CD14-positive monocyte (primary cell): ENCODE measurements at regions not wholly inside any gene's neighbourhood (a gene's known extent, or its start where the extent isn't known, plus 50 kb on each side); places are given as distances from the start of the nearest gene placed in this dataset.

Experiments used
- DNase-seq, 3 donors: peaks; one replicate each; pipeline ENCODE4 v3.0.0-alpha.2; 2011 to 2022
- H2AFZ ChIP-seq: 2 replicates; pipeline ENCODE4 v1.6.0; 2012; ENCODE audit warnings: mild to moderate bottlenecking, low read depth, low read length, inconsistent platforms; ENCODE audit not compliant: insufficient read depth, poor library complexity, severe bottlenecking
- H3K27ac ChIP-seq, 2 donors: 1 replicate in 1 of 2; 2 replicates in 1 of 2; pipeline ENCODE4 v1.5.1; 2012 to 2013; ENCODE audit warnings: low read length in 2 of 2, control low read depth in 1 of 2, inconsistent platforms in 1 of 2, low read depth in 1 of 2, mild to moderate bottlenecking in 1 of 2
- H3K27me3 ChIP-seq, 2 donors: one replicate each; pipeline versions ENCODE4 v1.6.0 to v1.6.1; 2011 to 2013; ENCODE audit warnings: low read length in 2 of 2; ENCODE audit not compliant: control insufficient read depth in 2 of 2, insufficient read depth in 2 of 2
- H3K36me3 ChIP-seq, 2 donors: replicated peaks in 1 of 2; 1 replicate in 1 of 2; 2 replicates in 1 of 2; pipeline versions ENCODE4 v1.5.1 to v1.6.1; 2012 to 2013; ENCODE audit warnings: low read length in 2 of 2, control low read depth in 1 of 2, inconsistent platforms in 1 of 2, mild to moderate bottlenecking in 1 of 2; ENCODE audit not compliant: insufficient read depth in 2 of 2, control insufficient read depth in 1 of 2
- H3K4me1 ChIP-seq, 2 donors: 1 replicate in 1 of 2; 2 replicates in 1 of 2; pipeline versions ENCODE4 v1.5.1 to v1.6.1; 2012 to 2013; ENCODE audit warnings: low read length in 2 of 2, control low read depth in 1 of 2, inconsistent platforms in 1 of 2, mild to moderate bottlenecking in 1 of 2, moderate library complexity in 1 of 2; ENCODE audit not compliant: insufficient read depth in 2 of 2, control insufficient read depth in 1 of 2
- H3K4me2 ChIP-seq: replicated peaks from 2 replicates; pipeline ENCODE3; 2012; ENCODE audit warnings: low read length, moderate library complexity, mild to moderate bottlenecking; ENCODE audit not compliant: poor library complexity, severe bottlenecking; ENCODE audit errors: extremely low read depth
- H3K4me3 ChIP-seq, 3 experiments: fragments of 200-600 bp in 1 of 3; sonication (generic) in 1 of 3; replicated peaks in 1 of 3; 1 replicate in 2 of 3; 2 replicates in 1 of 3; pipeline ENCODE4 v1.5.1; 2011 to 2013; ENCODE audit warnings: low read length in 3 of 3, mild to moderate bottlenecking in 3 of 3, control low read depth in 2 of 3, low read depth in 2 of 3, inconsistent platforms in 1 of 3, moderate library complexity in 1 of 3
- H3K79me2 ChIP-seq: 2 replicates; pipeline ENCODE4 v1.6.0; 2012; ENCODE audit warnings: mild to moderate bottlenecking, control low read depth, inconsistent platforms, low read length, moderate library complexity; ENCODE audit not compliant: insufficient read depth
- H3K9ac ChIP-seq: 2 replicates; pipeline ENCODE4 v1.6.0; 2017; ENCODE audit warnings: low read length, mild to moderate bottlenecking; ENCODE audit not compliant: insufficient read depth, poor library complexity, severe bottlenecking
- H3K9me3 ChIP-seq, 2 donors: replicated peaks in 1 of 2; 1 replicate in 1 of 2; 2 replicates in 1 of 2; pipeline versions ENCODE4 v1.5.1 to v1.6.1; 2012 to 2013; ENCODE audit warnings: low read length in 2 of 2, control low read depth in 1 of 2; ENCODE audit not compliant: control insufficient read depth in 1 of 2, insufficient read depth in 1 of 2
- H4K20me1 ChIP-seq: 2 replicates; pipeline ENCODE4 v1.6.0; 2012; ENCODE audit warnings: mild to moderate bottlenecking, low read length, control low read depth, moderate library complexity; ENCODE audit not compliant: insufficient read depth
- H3K27ac Mint-ChIP-seq, 7 donors: one replicate each; pipeline ENCODE4 v1.8.0; 2020; ENCODE audit warnings: mild to moderate bottlenecking in 7 of 7, mixed read lengths in 7 of 7, moderate library complexity in 6 of 7, inconsistent platforms in 2 of 7
- H3K27me3 Mint-ChIP-seq, 3 donors: one replicate each; pipeline ENCODE4 v1.8.0; 2021 to 2022; ENCODE audit warnings: low read depth in 3 of 3, mild to moderate bottlenecking in 3 of 3, mixed read lengths in 3 of 3, moderate library complexity in 3 of 3, inconsistent platforms in 1 of 3
- H3K36me3 Mint-ChIP-seq, 2 donors: one replicate each; pipeline ENCODE4 v1.8.0; 2020; ENCODE audit warnings: mixed read lengths in 2 of 2, inconsistent platforms in 1 of 2, mild to moderate bottlenecking in 1 of 2
- H3K4me1 Mint-ChIP-seq: one replicate; pipeline ENCODE4 v1.8.0; 2020; ENCODE audit warnings: mild to moderate bottlenecking, mixed read lengths
- H3K4me3 Mint-ChIP-seq, 2 donors: one replicate each; pipeline ENCODE4 v1.8.0; 2020; ENCODE audit warnings: mild to moderate bottlenecking in 2 of 2, mixed read lengths in 2 of 2, moderate library complexity in 1 of 2
- H3K9me3 Mint-ChIP-seq, 7 donors: one replicate each; pipeline ENCODE4 v1.8.0; 2020 to 2022; ENCODE audit warnings: mixed read lengths in 7 of 7, mild to moderate bottlenecking in 6 of 7, moderate library complexity in 6 of 7, inconsistent platforms in 2 of 7
- CTCF ChIP-seq: fragments of 200-600 bp; IDR thresholded peaks from one replicate; pipeline ENCODE4 v1.8.0; 2022; ENCODE audit warnings: antibody characterized with exemption, mild to moderate bottlenecking
- WGBS: methylation state at CpG from one replicate; pipeline ENCODE4 v1.1.5; 2013; ENCODE audit warnings: missing lambda C conversion rate; ENCODE audit not compliant: insufficient coverage; 5-methylcytosine and 5-hydroxymethylcytosine counted together
- intact Hi-C, 2 donors: fragments of 100-400 bp; cut with micrococcal nuclease; formaldehyde crosslinking; loops; one replicate each; pipeline versions ENCODE4 v1.15.0 to v1.15.1; 2023

- Mint-ChIP-seq H3K4me3 (no peak overlapping the region), H3K27ac (no peak overlapping the region), H3K4me1 (no peaks in the 10 kb centered on the region), H3K27me3 (peaks cover 7 to 11% (median 7%) of the 10 kb centered on the region in 3 donors), H3K9me3 (peaks cover 0 to 10% (median 3%) of the 10 kb centered on the region in 7 donors), H3K36me3 (no peaks in the 10 kb centered on the region)
- intact Hi-C loops = no loop called here
- Histone ChIP-seq H3K27ac (no peak overlapping the region), H3K4me2 (no peak overlapping the region), H3K27me3 (no peaks in the 10 kb centered on the region), H3K79me2 (no peaks in the 10 kb centered on the region), H3K9ac (no peak overlapping the region), H2AFZ (no peak overlapping the region), H3K4me3 (no peak overlapping the region), H3K36me3 (no peaks in the 10 kb centered on the region), H4K20me1 (no peaks in the 10 kb centered on the region), H3K9me3 (peaks cover 0 to 5% of the 10 kb centered on the region in 2 donors), H3K4me1 (no peaks in the 10 kb centered on the region)
- no peak for TF ChIP-seq CTCF
- WGBS = 71% methylated on average over 1 of the region's 1 CpG
- DNase-seq = no peak
Measured at GRCh38 chr5:133728475-133728874, 116.1 kb upstream of the FSTL4 start.

GRCh38 chr5:133727636-133728035 lies 115.3 kb upstream of the FSTL4 start:
- TF ChIP-seq CTCF = no peak
- Histone ChIP-seq H3K4me2 (no peak overlapping the region), H3K4me3 (no peak overlapping the region), H2AFZ (no peak overlapping the region), H4K20me1 (no peaks in the 10 kb centered on the region), H3K36me3 (no peaks in the 10 kb centered on the region), H3K27me3 (no peaks in the 10 kb centered on the region), H3K79me2 (no peaks in the 10 kb centered on the region), H3K9me3 (peaks cover under 1 to 14% of the 10 kb centered on the region in 2 donors), H3K4me1 (no peaks in the 10 kb centered on the region), H3K27ac (no peak overlapping the region), H3K9ac (no peak overlapping the region)
- Mint-ChIP-seq H3K36me3 (no peaks in the 10 kb centered on the region), H3K4me1 (no peaks in the 10 kb centered on the region), H3K4me3 (no peak overlapping the region), H3K27ac (no peak overlapping the region), H3K27me3 (peaks cover 5 to 11% (median 11%) of the 10 kb centered on the region in 3 donors), H3K9me3 (peaks cover 0 to 16% (median 6%) of the 10 kb centered on the region in 7 donors)
- intact Hi-C loops = no loop called here
- 100% methylated on average over 2 of the region's 2 CpGs for WGBS
- no peak for DNase-seq
